GM12878 (cell line): ENCODE measurements at regions not wholly inside any gene's neighbourhood (a gene's known extent, or its start where the extent isn't known, plus 50 kb on each side); places are given as distances from the start of the nearest gene placed in this dataset.

ENCODE experiments used
- ASH2L ChIP-seq: fragments of 300-600, 200-600 bp; sonication (generic); IDR thresholded peaks from 2 replicates; pipeline ENCODE4 v1.6.1; 2017; ENCODE audit warnings: low read depth, mild to moderate bottlenecking, borderline replicate concordance
- BRCA1 ChIP-seq: IDR thresholded peaks from 2 replicates; pipeline ENCODE4 v1.6.1; 2011; ENCODE audit warnings: low read depth, low read length, improper control_type of control experiment
- CREM ChIP-seq: IDR thresholded peaks from 2 replicates; pipeline ENCODE4 v1.6.1; 2014; ENCODE audit warnings: antibody characterized with exemption, low read depth
- EZH2 ChIP-seq: IDR thresholded peaks from 2 replicates; pipeline ENCODE4 v1.6.1; 2012; ENCODE audit warnings: low read depth, mild to moderate bottlenecking, control low read depth, inconsistent platforms, low read length, borderline replicate concordance; ENCODE audit not compliant: control insufficient read depth
- IRF4 ChIP-seq: IDR thresholded peaks from 2 replicates; pipeline ENCODE4 v1.6.1; 2011; ENCODE audit warnings: low read depth, low read length
- MYB ChIP-seq: fragments of 150-350 bp; IDR thresholded peaks from 2 replicates; pipeline ENCODE4 v1.6.1; 2014; ENCODE audit warnings: mild to moderate bottlenecking, low read depth, low read length, borderline replicate concordance
- NR2C1 ChIP-seq: fragments of 450-650 bp; IDR thresholded peaks from 2 replicates; pipeline ENCODE4 v1.6.1; 2017; ENCODE audit warnings: antibody characterized with exemption, mild to moderate bottlenecking, moderate library complexity
- POLR2AphosphoS2 ChIP-seq: IDR thresholded peaks from 2 replicates; pipeline ENCODE4 v1.6.1; 2011; ENCODE audit warnings: low read depth, mild to moderate bottlenecking, low read length, improper control_type of control experiment, moderate library complexity
- REST ChIP-seq: IDR thresholded peaks from 2 replicates; pipeline ENCODE4 v1.6.1; 2012; ENCODE audit warnings: mild to moderate bottlenecking, low read depth, low read length
- SREBF1 ChIP-seq: IDR thresholded peaks from 2 replicates; pipeline ENCODE4 v1.6.1; 2012; ENCODE audit warnings: mild to moderate bottlenecking, low read length
- SREBF2 ChIP-seq: IDR thresholded peaks from 2 replicates; pipeline ENCODE4 v1.6.1; 2012; ENCODE audit warnings: mild to moderate bottlenecking, low read length
- ZBTB11 ChIP-seq: fragments of 450-650 bp; formaldehyde crosslinking; IDR thresholded peaks from 2 replicates; pipeline ENCODE4 v1.5.0; 2022; ENCODE audit warnings: mild to moderate bottlenecking, missing genetic modification characterization
- ZNF274 ChIP-seq: IDR thresholded peaks from one replicate; pipeline ENCODE4 v1.8.0; 2011; ENCODE audit not compliant: insufficient read length, insufficient read depth

- TF ChIP-seq SREBF1 (no peak), ZNF274 (no peak), IRF4 (no peak), ASH2L (no peak), CREM (no peak), BRCA1 (no peak), MYB (no peak), POLR2AphosphoS2 (no peak), SREBF2 (no peak), ZBTB11 (CRISPR knock-in tag) (no peak), EZH2 (no peak), NR2C1 (no peak), REST (no peak)
Observed at GRCh38 chr3:4197670-4198069, 105.5 kb upstream of the SETMAR start (continued).
